Neural cell (in vitro differentiated cells): ENCODE measurements at regions not wholly inside any gene's neighbourhood (a gene's known extent, or its start where the extent isn't known, plus 50 kb on each side); places are given as distances from the start of the nearest gene placed in this dataset.

Source experiments
- CTCF ChIP-seq: fragments of 450-650 bp; IDR thresholded peaks from 2 replicates; pipeline ENCODE4 v1.5.1; 2014; ENCODE audit warnings: antibody characterized with exemption, mild to moderate bottlenecking, moderate library complexity; ENCODE audit not compliant: poor library complexity, severe bottlenecking
- EP300 ChIP-seq: fragments of 450-650 bp; conservative IDR thresholded peaks from 2 replicates; pipeline ENCODE4 v1.6.1; 2014; ENCODE audit warnings: antibody characterized with exemption, mild to moderate bottlenecking, moderate library complexity; ENCODE audit not compliant: poor library complexity, severe bottlenecking
- EZH2 ChIP-seq: fragments of 200-600, 300-800 bp; shearing (Covaris generic), sonication (generic); IDR thresholded peaks from 2 replicates; pipeline ENCODE4 v1.6.1; 2014; ENCODE audit warnings: antibody characterized with exemption, low read length, borderline replicate concordance, mild to moderate bottlenecking; ENCODE audit not compliant: insufficient read depth, poor library complexity, severe bottlenecking
- POLR2AphosphoS5 ChIP-seq: IDR thresholded peaks from 2 replicates; pipeline ENCODE4 v1.6.1; 2012
- RAD21 ChIP-seq: fragments of 450-650 bp; conservative IDR thresholded peaks from 2 replicates; pipeline ENCODE4 v1.6.1; 2014; ENCODE audit warnings: antibody characterized with exemption, mild to moderate bottlenecking, moderate library complexity
- REST ChIP-seq: IDR thresholded peaks from 2 replicates; pipeline ENCODE4 v1.6.1; 2012; ENCODE audit warnings: borderline replicate concordance
- TAF1 ChIP-seq: IDR thresholded peaks from 2 replicates; pipeline ENCODE4 v1.6.1; 2012; ENCODE audit warnings: low read depth

- TF ChIP-seq CTCF (no peak), POLR2AphosphoS5 (no peak), EZH2 (no peak), RAD21 (no peak), REST (no peak), EP300 (no peak), TAF1 (no peak)
These were observed 1119.1 kb upstream of the TENM4 start for GRCh38 chr11:80559942-80560341.
